ENCODE measurements at regions not wholly inside any gene's neighbourhood (a gene's known extent, or its start where the extent isn't known, plus 50 kb on each side); places are given as distances from the start of the nearest gene placed in this dataset.
"Not testable (repeated sequence)": the region's sequence is repeated elsewhere in the genome, so short reads cannot be mapped to it uniquely, and the experiment has no call there.

- no peak overlapping the region for H3K27ac Mint-ChIP-seq
- H3K9me3 Mint-ChIP-seq: peaks cover 4% of the 10 kb centered on the region
- TF ChIP-seq, protein P1, sequence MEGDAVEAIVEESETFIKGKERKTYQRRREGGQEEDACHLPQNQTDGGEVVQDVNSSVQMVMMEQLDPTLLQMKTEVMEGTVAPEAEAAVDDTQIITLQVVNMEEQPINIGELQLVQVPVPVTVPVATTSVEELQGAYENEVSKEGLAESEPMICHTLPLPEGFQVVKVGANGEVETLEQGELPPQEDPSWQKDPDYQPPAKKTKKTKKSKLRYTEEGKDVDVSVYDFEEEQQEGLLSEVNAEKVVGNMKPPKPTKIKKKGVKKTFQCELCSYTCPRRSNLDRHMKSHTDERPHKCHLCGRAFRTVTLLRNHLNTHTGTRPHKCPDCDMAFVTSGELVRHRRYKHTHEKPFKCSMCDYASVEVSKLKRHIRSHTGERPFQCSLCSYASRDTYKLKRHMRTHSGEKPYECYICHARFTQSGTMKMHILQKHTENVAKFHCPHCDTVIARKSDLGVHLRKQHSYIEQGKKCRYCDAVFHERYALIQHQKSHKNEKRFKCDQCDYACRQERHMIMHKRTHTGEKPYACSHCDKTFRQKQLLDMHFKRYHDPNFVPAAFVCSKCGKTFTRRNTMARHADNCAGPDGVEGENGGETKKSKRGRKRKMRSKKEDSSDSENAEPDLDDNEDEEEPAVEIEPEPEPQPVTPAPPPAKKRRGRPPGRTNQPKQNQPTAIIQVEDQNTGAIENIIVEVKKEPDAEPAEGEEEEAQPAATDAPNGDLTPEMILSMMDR (IDR thresholded peaks at IDR 0.05; ENCODE audit: unreplicated experiment in 3 of 3): no peak
- H3K4me3 Mint-ChIP-seq: no peak overlapping the region
- no peaks in the 10 kb centered on the region for H3K36me3 Mint-ChIP-seq (ENCODE audit: low read depth)
- no peaks in the 10 kb centered on the region for H3K4me1 Mint-ChIP-seq
- no peaks in the 10 kb centered on the region for H3K27me3 Mint-ChIP-seq (ENCODE audit: low read depth)
These were observed 297.5 kb upstream of the PABPC4L start for GRCh38 chr4:134499074-134499473.

- TF ChIP-seq, protein P1 (IDR thresholded peaks at IDR 0.05; ENCODE audit: unreplicated experiment in 3 of 3): no peak
- Mint-ChIP-seq H3K27me3 (ENCODE audit: low read depth) (no peaks in the 10 kb centered on the region), H3K4me3 (no peak overlapping the region), H3K27ac (no peak overlapping the region), H3K36me3 (ENCODE audit: low read depth) (no peaks in the 10 kb centered on the region), H3K4me1 (no peaks in the 10 kb centered on the region), H3K9me3 (peaks cover 2% of the 10 kb centered on the region)
These were observed 289.3 kb upstream of the PABPC4L start for GRCh38 chr4:134490863-134491262.

- not testable (repeated sequence) for H3K36me3 Mint-ChIP-seq (ENCODE audit: low read depth)
These were observed 281.9 kb upstream of the PABPC4L start for GRCh38 chr4:134483514-134483913.

GRCh38 chr4:134471569-134471968 lies 270.0 kb upstream of the PABPC4L start:
- no peaks in the 10 kb centered on the region for H3K36me3 Mint-ChIP-seq (ENCODE audit: low read depth)
- H3K9me3 Mint-ChIP-seq: peaks cover 4% of the 10 kb centered on the region
- no peak overlapping the region for H3K27ac Mint-ChIP-seq
- no peak overlapping the region for H3K4me3 Mint-ChIP-seq
- H3K27me3 Mint-ChIP-seq (ENCODE audit: low read depth): no peaks in the 10 kb centered on the region
- H3K4me1 Mint-ChIP-seq: no peaks in the 10 kb centered on the region
- TF ChIP-seq, protein P1 (IDR thresholded peaks at IDR 0.05; ENCODE audit: unreplicated experiment in 3 of 3): no peak

More at GRCh38 chr4:134483514-134483913, 281.9 kb upstream of the PABPC4L start:
- H3K27ac Mint-ChIP-seq; H3K27me3 Mint-ChIP-seq (ENCODE audit: low read depth); H3K4me1 Mint-ChIP-seq; H3K4me3 Mint-ChIP-seq: not testable (repeated sequence)
- peaks cover 21% of the 10 kb centered on the region for H3K9me3 Mint-ChIP-seq

DNA sequence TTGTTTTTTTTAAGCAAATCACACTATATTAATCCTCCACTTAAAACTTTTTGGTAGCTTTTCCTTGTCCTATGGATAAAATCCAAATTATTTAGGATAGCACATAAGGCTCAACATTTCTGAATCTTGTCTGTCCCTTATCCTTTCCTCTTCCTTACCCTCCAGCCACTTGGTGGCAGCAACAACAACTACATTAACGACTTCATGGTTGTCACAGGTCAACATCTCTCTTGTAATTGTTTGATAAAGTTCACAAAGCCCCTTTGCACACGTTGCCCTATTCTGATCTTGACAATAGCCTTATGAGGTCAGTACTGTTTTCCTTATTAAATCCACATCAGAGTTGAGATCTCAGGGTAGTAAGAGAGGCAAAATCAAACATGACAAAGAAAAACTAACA lies 269.0 kb upstream of the PABPC4L start:
- H3K4me3 Mint-ChIP-seq: no peak overlapping the region
- H3K36me3 Mint-ChIP-seq (ENCODE audit: low read depth): no peaks in the 10 kb centered on the region
- no peaks in the 10 kb centered on the region for H3K27me3 Mint-ChIP-seq (ENCODE audit: low read depth)
- H3K27ac Mint-ChIP-seq: no peak overlapping the region
- TF ChIP-seq, protein P1 (IDR thresholded peaks at IDR 0.05; ENCODE audit: unreplicated experiment in 3 of 3): peak; percentile 31 to 51 (median 37)
- H3K9me3 Mint-ChIP-seq: no peaks in the 10 kb centered on the region
- H3K4me1 Mint-ChIP-seq: no peaks in the 10 kb centered on the region

- H3K27ac Mint-ChIP-seq: no peak overlapping the region
- no peaks in the 10 kb centered on the region for H3K4me1 Mint-ChIP-seq
- H3K36me3 Mint-ChIP-seq (ENCODE audit: low read depth): no peaks in the 10 kb centered on the region
- no peaks in the 10 kb centered on the region for H3K27me3 Mint-ChIP-seq (ENCODE audit: low read depth)
- TF ChIP-seq, protein P1 (IDR thresholded peaks at IDR 0.05; ENCODE audit: unreplicated experiment in 3 of 3): no peak
- no peak overlapping the region for H3K4me3 Mint-ChIP-seq
- peaks cover 2% of the 10 kb centered on the region for H3K9me3 Mint-ChIP-seq
These were observed 263.8 kb upstream of the PABPC4L start for GRCh38 chr4:134465417-134465816.

Measured in nephron (organoid).